ENCODE measurements at regions not wholly inside any gene's neighbourhood (a gene's known extent, or its start where the extent isn't known, plus 50 kb on each side); places are given as distances from the start of the nearest gene placed in this dataset.

- TF ChIP-seq POLR2A (IDR thresholded peaks at IDR 0.05; ENCODE audit: low read length) = no peak
- TF ChIP-seq GATA1 (IDR thresholded peaks at IDR 0.05; ENCODE audit: low read depth, low read length) = no peak
These were observed 886.4 kb upstream of the ADGRL3 start for GRCh38 chr4:60313611-60314178.

Data from erythroblast (primary cell).